Hepatocyte (in vitro differentiated cells): ENCODE measurements at regions not wholly inside any gene's neighbourhood (a gene's known extent, or its start where the extent isn't known, plus 50 kb on each side); places are given as distances from the start of the nearest gene placed in this dataset.

Source experiments
- CTCF ChIP-seq: fragments of 200-600 bp; sonication (generic); IDR thresholded peaks from 2 replicates; pipeline ENCODE4 v1.5.1; 2016; ENCODE audit warnings: antibody characterized with exemption, mild to moderate bottlenecking; ENCODE audit not compliant: poor library complexity
- EZH2 ChIP-seq: fragments of 200-600 bp; sonication (generic); IDR thresholded peaks from 2 replicates; pipeline ENCODE4 v1.6.1; 2016; ENCODE audit warnings: antibody characterized with exemption, mild to moderate bottlenecking, borderline replicate concordance
- EZH2phosphoT487 ChIP-seq: fragments of 200-600 bp; sonication (generic); IDR thresholded peaks from one replicate; pipeline ENCODE4 v1.6.1; 2018; ENCODE audit warnings: antibody characterized with exemption, mild to moderate bottlenecking, low read depth, moderate library complexity; ENCODE audit not compliant: unreplicated experiment, severe bottlenecking

- TF ChIP-seq CTCF (no peak), EZH2phosphoT487 (no peak), EZH2 (no peak)
These were observed 363.9 kb downstream of the TMEM135 start for GRCh38 chr11:87401653-87402052.
